HT1080 (cell line): ENCODE measurements at regions not wholly inside any gene's neighbourhood (a gene's known extent, or its start where the extent isn't known, plus 50 kb on each side); places are given as distances from the start of the nearest gene placed in this dataset.
"Not testable (repeated sequence)": the region's sequence is repeated elsewhere in the genome, so short reads cannot be mapped to it uniquely, and the experiment has no call there.

Source experiments
- DNase-seq: peaks from one replicate; pipeline ENCODE4 v3.0.0-alpha.2; 2015; ENCODE audit warnings: low read depth

DNA sequence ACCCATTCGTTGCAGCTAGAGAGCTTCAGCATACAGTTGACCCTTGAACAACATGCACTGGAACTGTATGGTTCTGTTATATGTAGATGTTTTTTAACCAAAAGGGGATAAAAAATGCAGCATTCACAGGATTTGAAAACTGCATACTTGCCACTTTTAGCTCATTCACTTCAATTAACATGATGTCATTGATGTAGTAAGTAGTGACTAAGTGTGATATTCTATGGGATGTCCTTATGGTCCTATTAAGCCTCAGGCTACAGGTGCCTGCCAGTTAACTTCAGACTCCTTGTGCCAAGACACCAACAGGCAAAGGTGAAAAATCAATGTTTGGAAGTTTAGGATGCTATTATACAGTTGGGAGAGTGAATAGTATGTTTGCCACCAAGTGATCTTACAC lies 553.6 kb upstream of the NECTIN3 start:
- no peak for DNase-seq

DNA sequence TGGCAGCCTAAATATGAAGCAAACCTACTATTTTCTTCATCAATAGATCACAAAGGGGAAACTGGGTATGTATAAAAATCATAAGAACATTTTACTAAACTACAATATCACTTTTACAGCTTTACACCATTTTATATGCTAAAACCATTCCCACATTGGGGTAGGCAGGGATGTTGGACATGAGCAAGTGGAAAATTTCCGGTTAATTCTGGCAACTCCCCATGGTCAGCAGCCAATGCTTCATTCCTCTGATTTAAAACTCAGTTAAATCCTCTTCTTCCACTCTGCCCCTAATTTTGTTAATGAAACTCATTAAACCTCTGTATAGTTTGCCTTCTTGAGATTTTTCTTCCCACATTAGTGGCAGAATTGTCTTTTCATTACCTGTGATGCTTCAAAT lies 552.5 kb upstream of the NECTIN3 start:
- DNase-seq: no peak

DNA sequence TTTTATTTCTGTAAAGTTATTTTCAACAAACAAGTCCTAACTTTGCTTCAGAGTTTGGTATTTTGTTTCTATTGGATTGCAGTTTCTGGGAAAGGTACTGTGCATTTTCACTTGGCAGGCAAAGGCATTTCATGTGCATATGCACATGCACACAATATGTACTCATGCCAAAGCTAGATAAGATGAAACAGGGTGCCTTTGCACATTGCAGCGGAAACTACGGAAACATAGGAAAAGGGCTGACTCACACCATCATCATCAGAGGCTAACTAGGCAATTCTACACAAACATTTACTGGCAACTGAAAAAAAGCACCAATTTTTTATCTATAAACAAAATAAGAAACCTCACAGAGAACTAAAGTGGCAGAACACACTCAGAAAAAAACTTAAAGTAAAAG lies 550.6 kb upstream of the NECTIN3 start:
- DNase-seq: peak; percentile 96

DNA sequence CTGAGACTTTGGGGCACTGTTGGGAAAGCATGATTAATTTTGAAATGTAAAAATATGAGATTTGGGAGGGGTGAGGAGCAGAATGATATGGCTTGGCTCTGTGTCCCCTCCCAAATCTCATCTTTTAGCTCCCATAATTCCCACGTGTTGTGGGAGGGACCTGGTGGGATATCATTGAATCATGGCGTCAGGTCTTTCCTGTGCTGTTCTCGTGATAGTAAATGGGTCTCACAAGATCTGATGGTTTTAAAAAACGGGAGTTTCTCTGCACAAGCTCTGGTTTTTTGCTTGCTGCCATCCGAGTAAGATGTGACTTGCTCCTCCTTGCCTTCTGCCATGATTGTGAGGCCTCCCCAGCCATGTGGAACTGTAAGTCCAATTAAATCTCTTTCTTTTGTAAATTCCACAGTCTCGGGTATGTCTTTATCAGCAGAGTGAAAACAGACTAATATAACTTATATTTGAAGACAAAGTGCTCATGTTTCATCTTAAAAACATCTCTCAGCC lies 546.0 kb upstream of the NECTIN3 start:
- DNase-seq: not testable (repeated sequence)

DNA sequence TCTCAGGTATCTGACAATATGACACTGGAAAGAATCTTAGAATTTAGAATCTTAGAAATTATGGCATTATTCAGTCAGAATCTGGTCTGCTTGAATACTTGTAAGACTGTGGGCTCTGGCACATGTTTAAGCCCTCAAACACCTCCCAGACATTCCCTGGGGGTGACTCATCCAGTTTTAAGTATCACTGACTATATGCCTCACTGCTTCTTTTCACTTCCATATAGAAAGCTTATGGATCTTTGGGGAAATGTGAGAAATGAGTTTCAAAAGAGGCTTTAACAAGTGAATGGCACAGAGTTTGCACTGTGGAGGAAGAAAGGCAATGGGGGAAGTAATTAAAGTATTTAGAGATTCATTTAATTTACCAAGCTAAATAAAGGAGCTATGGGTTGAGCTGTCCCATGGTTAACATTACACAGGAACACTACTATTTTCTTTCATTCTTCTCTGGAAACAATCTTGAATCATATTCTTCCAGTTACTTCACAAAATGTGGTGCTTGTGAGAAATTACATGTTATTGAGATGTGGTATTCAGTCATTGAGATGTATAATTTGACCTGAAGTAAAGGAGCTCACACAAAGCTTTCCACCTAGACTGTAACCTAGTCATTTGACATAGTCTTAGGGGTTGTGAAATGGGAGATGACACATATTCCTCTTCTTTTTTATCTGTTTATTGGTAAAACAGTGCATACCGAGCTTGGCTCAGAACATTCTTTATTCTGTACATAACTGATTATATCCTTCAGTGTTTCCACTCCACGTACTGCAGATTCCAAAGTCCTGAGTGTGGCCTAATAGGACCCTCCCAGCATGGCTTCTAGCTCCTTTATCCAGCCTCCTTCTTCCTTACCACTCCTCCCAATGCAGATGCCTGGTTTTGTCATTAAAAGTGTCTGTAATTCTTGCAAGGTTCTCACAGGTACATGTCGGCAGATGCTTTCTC lies 544.6 kb upstream of the NECTIN3 start:
- DNase-seq: peak; percentile 93

DNA sequence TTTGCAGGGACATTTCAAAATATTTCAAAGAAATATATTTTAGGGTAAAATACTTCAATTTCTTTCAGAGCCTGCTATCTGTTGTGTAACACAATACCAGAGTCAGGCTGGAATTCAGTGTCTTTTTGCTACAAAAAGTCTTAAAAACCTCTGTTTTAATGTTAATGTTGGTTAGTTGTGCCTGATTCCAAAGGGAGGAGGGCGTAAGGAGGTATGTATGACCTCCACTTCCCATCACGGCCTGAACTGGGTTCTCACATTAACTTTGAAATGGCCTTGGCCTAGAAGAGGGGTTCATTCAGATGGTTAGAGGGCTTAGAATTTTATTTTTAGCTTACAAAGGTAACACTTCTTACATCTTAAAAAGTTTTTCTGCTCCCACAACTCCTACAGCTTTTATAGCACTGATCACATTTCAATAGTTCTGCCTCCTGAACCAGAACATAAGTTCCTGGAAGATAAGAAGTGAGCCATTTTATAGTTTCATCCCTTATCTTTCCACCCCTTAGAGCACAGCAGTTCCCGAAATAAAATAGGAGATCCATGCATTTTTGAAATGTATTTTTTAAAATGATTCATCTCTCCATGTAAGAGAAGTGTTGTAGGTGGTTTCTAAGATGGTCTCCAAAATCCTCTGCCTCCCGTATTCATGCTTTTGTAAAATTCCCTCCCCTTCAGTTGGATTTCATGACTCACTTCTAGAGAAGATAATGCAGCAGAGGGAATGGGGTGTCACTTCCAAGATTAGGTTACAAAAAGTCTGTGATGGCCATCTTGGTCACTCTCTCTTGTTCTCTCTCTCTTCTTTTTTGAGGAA lies 543.1 kb upstream of the NECTIN3 start:
- DNase-seq: no peak

DNA sequence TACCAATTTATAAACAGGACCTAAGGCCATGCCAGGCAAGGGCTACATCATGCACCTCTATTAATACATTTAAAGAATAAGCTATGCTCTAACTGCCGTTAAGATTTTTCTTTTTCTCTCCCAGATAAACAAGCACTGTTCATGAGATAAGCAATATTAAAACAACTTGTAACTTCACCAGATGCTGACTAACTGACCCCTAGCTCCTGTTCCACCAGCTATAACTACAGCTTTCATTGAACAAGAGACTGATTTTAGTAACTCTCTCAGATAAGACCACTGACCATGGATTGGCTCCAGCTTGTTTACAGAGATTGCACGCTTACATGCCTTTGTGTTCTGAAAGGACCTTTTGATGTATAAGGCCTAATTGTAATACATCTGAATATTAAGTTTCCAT lies 540.7 kb upstream of the NECTIN3 start:
- DNase-seq: no peak

DNA sequence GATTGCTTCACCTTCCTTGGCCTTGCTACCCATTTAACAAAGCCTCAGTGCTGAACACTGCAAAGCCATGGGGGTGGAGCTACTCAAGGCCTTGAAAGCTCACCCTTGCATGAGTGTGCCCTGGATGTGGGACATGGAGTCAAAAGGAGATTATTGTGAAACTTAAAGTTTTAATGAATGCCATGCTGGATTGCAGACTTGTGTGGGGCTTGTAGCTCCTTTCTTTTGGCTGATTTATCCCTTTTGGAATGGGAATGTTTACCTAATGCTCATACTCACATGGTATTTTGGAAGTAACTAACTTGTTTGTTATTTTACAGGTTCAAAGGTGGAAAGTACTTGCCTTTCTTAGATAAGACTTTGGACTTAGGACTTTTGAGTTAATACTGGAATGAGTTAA lies 538.5 kb upstream of the NECTIN3 start:
- DNase-seq: no peak

DNA sequence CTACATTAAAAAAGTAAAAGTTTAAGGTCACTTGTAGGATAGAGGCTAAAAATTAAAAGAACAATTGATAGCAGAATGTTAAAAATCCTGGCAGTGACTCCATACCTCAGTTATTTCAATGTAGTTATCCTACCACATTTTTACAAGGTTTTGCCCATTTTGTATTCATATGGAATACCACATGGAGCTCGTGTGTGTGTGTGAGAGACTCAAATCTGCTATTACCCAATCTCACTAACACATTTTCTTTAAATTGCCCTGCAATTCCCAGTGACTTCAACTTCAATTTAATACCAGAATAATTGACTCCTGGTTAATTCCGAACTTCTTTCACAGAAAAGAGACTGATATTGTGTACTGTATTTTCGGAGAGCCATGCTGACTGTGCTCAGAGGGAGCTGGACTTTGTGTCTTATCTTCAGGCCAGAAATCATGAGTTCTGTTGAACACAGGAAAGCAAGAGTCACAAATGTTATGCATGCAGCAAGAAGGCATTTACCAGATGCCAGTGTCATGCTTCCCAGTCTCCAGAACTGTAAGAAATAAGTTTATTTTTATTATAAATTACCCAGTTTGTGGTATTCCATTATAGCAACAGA lies 529.0 kb upstream of the NECTIN3 start:
- DNase-seq: no peak

DNA sequence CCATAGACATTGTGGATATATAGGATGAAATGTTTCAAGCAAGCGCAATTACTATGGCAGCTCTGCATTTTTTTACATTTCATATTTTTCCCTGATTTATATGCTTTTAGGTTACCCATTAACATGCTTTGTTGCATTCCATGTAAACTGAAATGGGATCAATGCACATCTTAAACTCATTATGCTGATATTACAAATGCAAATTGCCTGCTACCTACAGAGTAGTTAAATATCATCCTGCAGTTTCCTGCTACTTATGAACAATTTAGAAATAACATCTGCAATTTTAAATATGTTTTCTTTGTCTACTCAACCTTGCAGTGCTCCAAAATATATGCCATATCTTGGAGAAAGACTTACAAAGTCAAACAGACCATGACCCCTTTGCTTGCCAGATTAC lies 526.9 kb upstream of the NECTIN3 start:
- DNase-seq: no peak

DNA sequence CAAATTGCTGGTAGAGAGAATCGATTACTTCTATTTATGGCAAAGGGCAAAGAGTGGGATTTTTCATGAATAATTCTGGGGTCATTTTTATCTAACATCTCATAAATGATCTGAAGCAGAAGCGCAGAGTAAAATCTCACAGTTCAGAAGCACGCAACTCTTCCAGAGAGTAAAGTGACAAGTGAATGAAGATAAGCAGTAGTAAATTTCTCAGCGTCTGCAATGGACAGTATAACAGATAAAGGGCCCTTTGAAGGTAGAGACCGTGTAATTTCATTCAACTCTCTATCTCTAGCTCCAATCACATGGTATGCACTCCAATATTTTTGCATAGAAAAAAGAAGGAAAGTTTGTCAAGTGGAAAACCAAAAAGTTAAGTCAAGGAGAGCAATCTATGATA lies 521.1 kb upstream of the NECTIN3 start:
- no peak for DNase-seq

DNA sequence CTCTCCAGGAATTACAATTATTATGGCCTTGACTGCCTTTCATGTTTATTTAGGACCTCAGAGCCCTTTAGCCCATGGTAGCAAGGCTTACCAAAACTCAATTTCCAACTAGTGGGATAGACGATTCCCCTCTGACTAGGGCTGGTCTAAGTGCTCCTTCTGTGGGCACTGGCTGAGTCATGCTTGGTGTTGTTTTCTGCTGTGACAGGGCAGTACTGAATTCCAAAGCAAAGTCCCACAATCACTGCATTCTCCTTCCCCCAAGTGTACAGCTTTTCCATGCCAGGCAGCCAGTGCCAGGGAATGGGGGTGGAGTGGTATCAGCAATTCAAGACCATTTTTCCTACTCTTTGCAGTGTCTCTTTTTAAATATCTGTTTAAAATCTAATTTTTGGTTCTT lies 509.0 kb upstream of the NECTIN3 start:
- DNase-seq: peak; percentile 79

DNA sequence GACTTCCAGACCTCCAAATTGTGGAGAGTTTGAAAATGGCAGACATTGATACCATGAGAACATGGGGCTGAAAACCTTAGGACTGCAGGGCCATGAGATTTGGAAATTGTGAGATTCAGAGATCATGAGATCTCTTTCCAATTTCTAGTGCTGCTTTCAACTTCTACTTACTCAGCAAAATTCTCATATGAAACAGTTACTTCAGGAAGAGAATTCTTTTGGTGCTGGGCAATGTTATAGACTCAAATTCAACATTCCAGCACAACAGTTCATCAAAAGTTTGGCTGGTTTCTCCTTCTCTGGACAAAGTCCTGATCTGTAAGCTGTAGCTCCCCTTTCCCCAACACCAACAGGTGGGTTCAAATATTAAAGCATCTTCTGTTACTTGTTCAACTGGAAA lies 506.9 kb upstream of the NECTIN3 start:
- DNase-seq: no peak

DNA sequence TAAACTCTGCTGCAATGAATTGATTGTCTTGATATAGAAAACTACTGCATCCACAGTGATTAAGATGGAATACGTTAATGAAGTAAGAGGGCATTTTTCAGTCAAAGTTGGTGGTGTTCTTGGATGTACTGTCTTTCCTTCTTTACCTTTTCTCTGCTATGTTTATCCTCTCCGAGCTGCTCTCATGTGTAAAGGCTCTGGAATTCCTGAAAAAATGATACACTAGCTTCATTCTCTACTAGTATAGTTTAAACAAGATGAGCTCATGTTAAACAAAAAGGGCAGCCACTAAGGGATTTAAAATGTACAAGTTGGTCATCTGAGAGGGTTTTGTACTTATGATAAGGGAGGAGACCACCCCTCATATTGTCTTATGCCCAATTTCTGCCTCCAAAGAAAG lies 504.6 kb upstream of the NECTIN3 start:
- no peak for DNase-seq

DNA sequence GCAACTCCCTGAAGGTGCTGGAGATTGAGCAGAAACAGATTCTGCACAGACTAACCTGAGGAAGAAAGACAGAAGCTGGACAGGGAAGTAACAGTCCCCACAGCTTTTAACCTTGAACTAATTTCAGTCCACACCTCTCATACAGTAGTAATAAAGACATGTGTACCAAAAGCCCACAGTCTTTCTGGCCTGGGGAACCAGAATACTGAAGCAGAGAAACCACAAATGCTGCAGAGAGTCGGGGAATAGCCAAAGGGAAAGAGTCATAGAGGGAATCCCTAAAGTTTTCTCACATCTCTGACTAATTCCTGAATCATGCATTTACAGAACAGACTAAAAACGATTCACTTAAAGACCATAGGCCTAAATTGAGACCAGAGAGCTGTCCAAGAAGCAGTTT lies 503.4 kb upstream of the NECTIN3 start:
- peak; percentile 97 for DNase-seq

DNA sequence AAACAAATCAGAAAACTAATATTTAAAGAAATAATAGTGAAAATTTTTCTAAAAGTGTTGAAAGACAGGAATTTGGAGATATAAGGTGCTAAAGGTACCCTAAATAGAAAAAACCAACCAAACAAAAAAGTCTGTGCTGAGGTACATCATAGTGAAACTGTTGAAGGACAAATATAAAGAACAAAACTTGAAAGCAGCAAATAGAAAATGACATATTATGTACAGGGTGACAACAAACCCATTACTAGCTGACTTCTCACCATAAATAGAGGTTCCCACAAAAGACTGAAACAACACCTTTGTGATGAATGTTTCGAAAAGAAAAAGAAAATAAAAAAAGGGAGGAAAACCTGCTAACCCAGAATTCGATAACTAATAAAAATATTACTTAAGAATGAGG lies 502.5 kb upstream of the NECTIN3 start:
- no peak for DNase-seq

DNA sequence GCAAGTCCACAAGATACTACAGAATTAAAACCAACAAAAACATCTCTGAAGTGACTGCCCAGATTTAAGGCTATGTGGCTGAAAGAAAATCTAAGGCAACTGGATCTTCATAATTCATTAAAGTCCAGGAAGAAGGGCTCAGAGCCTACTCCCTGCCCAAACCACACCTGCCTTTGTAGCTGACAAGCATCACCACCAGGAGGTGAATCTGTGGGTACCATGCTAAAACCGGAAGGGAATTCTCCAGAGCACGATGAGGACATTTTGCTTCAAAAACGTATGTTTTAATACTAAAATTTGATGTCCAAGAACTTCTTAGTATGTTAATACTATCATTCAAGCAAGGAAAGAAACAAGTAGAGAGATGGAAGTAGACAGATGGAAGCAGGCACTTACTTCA lies 495.9 kb upstream of the NECTIN3 start:
- DNase-seq: no peak

DNA sequence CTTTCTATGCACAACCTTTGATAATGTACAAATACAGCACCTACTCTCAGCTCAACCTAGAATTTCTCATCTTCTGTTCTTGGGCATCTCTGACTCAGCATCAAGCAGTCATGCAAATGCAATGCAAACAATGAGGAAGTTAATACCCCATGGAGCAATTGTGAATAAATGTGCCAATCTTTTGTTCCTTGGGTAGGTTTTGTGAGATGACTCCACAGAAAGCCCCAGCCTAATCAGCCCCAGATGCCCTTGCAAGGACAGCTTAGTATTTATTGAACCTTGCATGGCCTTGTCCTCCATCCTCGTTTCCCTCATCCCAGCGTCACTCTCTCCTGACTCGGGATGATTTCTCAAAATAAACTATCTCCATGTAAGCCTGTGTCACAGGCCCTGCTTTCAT lies 494.7 kb upstream of the NECTIN3 start:
- peak; percentile 93 for DNase-seq

DNA sequence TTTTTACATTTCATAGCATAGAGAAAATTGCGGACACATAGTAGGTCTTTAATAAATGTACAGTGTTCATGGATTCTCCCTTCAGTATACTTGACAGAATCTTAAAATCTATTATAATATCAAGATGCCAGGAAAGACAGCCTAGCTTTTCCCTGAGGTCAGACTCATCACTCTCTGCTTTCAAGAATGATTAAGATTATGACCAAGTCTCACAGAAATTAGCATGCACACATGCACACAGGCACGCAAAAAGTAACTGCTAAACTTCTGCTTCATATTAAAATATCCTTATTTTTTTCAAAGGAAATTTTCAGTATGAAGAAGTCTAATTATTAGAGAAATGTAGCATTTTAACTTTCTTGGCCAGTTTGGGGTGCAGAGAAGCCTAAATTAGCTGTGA lies 493.8 kb upstream of the NECTIN3 start:
- no peak for DNase-seq

DNA sequence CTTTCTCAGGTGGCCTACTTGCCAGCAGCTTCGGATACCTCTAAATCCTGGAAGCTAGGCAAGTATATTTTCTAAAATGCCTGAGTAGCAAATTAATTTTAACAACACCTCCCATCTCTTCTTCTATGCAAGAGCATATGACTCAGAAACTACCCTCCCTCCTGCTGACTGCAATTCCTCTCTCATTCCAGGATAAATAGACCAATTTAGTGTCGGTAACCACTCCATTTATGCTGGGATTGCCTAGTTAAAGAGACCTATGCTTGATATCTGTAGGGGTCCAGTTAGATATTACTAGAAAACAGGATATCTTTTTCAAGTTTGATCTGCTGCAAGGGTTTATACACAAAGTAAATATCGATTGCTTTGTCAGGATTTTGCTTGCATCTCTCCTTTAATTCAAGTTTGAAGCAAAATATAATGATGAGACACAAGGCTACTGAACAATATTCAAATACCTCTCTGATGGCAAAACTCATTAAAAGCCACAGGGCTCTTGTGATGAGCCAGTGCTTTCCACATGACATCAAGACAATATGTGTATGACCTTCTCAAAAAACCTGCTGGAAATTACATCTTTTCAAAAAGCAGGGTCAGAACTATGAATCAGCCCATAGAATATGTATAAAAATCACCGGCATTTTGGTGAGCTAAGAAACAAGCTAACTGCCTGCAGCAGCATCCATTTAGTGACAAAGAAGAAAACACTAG lies 491.6 kb upstream of the NECTIN3 start:
- DNase-seq: peak; percentile 52

DNA sequence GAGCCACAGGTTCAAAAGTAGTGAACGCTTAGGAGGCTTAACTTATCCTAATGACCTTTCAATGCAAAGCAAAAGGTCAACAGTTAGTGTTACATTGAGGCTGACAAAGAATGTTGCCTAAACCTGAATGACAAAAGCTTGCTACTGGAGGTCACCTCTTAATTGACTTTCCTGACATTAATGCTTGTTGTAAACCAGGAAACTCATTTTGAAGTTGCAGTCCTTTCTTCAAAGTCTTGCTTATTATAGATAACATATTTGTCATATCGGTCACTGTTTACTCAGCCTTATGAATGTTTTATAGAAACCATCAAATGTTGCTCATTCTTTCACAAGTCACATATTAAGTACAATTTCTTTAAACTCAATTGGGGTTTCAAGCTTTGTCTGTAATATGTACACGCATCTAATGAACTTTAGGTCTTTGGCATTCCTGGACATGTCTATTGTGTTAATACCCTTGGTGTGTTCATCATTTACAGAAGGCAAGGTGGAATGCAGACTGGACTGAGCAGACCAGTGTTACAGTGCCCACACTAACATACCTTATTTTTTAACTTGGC lies 488.2 kb upstream of the NECTIN3 start:
- no peak for DNase-seq
